B cell (primary cell): ENCODE measurements at regions not wholly inside any gene's neighbourhood (a gene's known extent, or its start where the extent isn't known, plus 50 kb on each side); places are given as distances from the start of the nearest gene placed in this dataset.

Source experiments
- ATAC-seq: fragments of 200-7000 bp; cut with Tn5 transposase; one replicate; pipeline ENCODE4 v1.10.0; 2021; ENCODE audit warnings: low read depth, mild to moderate bottlenecking, moderate number of reproducible peaks, moderate library complexity
- CTCF ChIA-PET: fragments of 350-600 bp; sonication (Branson Sonifier 250); formaldehyde crosslinking; loops from one replicate; lab custom pipeline; 2021; ENCODE audit warnings: antibody characterized with exemption, inconsistent platforms; lab: Charles Lee
- POLR2A ChIA-PET: fragments of 350-600 bp; sonication (Branson Sonifier 250); formaldehyde crosslinking; loops from one replicate; lab custom pipeline; 2021; ENCODE audit warnings: antibody characterized with exemption; lab: Charles Lee
- DNase-seq: peaks from one replicate; pipeline ENCODE4 v3.0.0; 2013
- H2AFZ ChIP-seq: 2 replicates; pipeline ENCODE4 v1.6.1; 2012; ENCODE audit warnings: mild to moderate bottlenecking, low read depth, low read length; ENCODE audit not compliant: insufficient read depth, poor library complexity, severe bottlenecking
- H3K27ac ChIP-seq, 2 donors: 1 replicate in 1 of 2; 2 replicates in 1 of 2; pipeline ENCODE4 v1.5.1; 2012 to 2013; ENCODE audit warnings: low read length in 2 of 2, mild to moderate bottlenecking in 2 of 2, moderate library complexity in 1 of 2
- H3K27me3 ChIP-seq, 4 experiments: fragments of 200-600 bp in 1 of 4; sonication (generic) in 1 of 4; replicated peaks in 1 of 4; 1 replicate in 2 of 4; 2 replicates in 2 of 4; pipeline versions ENCODE4 v1.6.1 to v1.7.0; 2013 to 2016; ENCODE audit warnings: low read length in 3 of 4, mild to moderate bottlenecking in 2 of 4, mixed read lengths in 1 of 4, moderate library complexity in 1 of 4; ENCODE audit not compliant: insufficient read depth in 4 of 4, control insufficient read depth in 3 of 4; ENCODE audit errors: control extremely low read depth in 1 of 4
- H3K36me3 ChIP-seq, 2 experiments: replicated peaks in 1 of 2; 1 replicate in 1 of 2; 2 replicates in 1 of 2; pipeline versions ENCODE4 v1.6.1 to v1.7.1; 2013; ENCODE audit warnings: low read length in 1 of 2; ENCODE audit not compliant: insufficient read depth in 2 of 2, control insufficient read depth in 1 of 2; ENCODE audit errors: control extremely low read depth in 1 of 2, extremely low read depth in 1 of 2
- H3K4me1 ChIP-seq, 2 donors: fragments of 200-600 bp in 1 of 2; sonication (generic) in 1 of 2; 1 replicate in 1 of 2; 2 replicates in 1 of 2; pipeline versions ENCODE4 v1.5.1 to v1.6.1; 2013 to 2017; ENCODE audit warnings: low read length in 2 of 2; ENCODE audit not compliant: control insufficient read depth in 2 of 2, insufficient read depth in 2 of 2
- H3K4me2 ChIP-seq: replicated peaks from 2 replicates; pipeline ENCODE3; 2012; ENCODE audit warnings: mild to moderate bottlenecking, low read depth, low read length; ENCODE audit not compliant: poor library complexity, severe bottlenecking
- H3K4me3 ChIP-seq, 5 experiments: fragments of 200-600 bp in 1 of 5; sonication (generic) in 1 of 5; 1 replicate in 3 of 5; 2 replicates in 2 of 5; pipeline versions ENCODE4 v1.5.1 to v1.7.0; 2011 to 2016; ENCODE audit warnings: low read length in 4 of 5, mild to moderate bottlenecking in 4 of 5, low read depth in 2 of 5, control low read depth in 1 of 5, moderate library complexity in 1 of 5; ENCODE audit not compliant: insufficient read depth in 1 of 5; ENCODE audit errors: control extremely low read depth in 1 of 5, extremely low read depth in 1 of 5
- H3K79me2 ChIP-seq: fragments of 200-600 bp; sonication (generic); one replicate; pipeline ENCODE4 v1.6.0; 2016; ENCODE audit warnings: low read length; ENCODE audit not compliant: control insufficient read depth, insufficient read depth
- H3K9ac ChIP-seq: fragments of 200-600 bp; sonication (generic); 2 replicates; pipeline ENCODE4 v1.6.1; 2017; ENCODE audit warnings: mild to moderate bottlenecking, low read length, moderate library complexity
- H3K9me3 ChIP-seq, 3 donors: one replicate each; pipeline versions ENCODE4 v1.6.1 to v1.7.1; 2013; ENCODE audit warnings: low read length in 2 of 3; ENCODE audit not compliant: control insufficient read depth in 2 of 3, insufficient read depth in 1 of 3; ENCODE audit errors: control extremely low read depth in 1 of 3
- H4K20me1 ChIP-seq: 2 replicates; pipeline ENCODE4 v1.6.0; 2012; ENCODE audit warnings: mild to moderate bottlenecking, low read length; ENCODE audit not compliant: insufficient read depth, control insufficient read depth, poor library complexity, severe bottlenecking
- H3K27ac Mint-ChIP-seq: one replicate; pipeline ENCODE4 v1.8.0; 2021; ENCODE audit warnings: mixed read lengths
- H3K27me3 Mint-ChIP-seq: one replicate; pipeline ENCODE4 v1.8.0; 2021; ENCODE audit warnings: mixed read lengths
- H3K4me1 Mint-ChIP-seq: one replicate; pipeline ENCODE4 v1.8.0; 2021; ENCODE audit warnings: mixed read lengths
- H3K4me3 Mint-ChIP-seq: one replicate; pipeline ENCODE4 v1.8.0; 2021; ENCODE audit warnings: mixed read lengths
- H3K9me3 Mint-ChIP-seq: one replicate; pipeline ENCODE4 v1.8.0; 2022; ENCODE audit warnings: mixed read lengths; ENCODE audit not compliant: insufficient read depth
- CTCF ChIP-seq: fragments of 200-600 bp; IDR thresholded peaks from one replicate; pipeline ENCODE4 v1.8.0; 2022; ENCODE audit warnings: antibody characterized with exemption, mild to moderate bottlenecking
- EZH2 ChIP-seq: IDR thresholded peaks from 2 replicates; pipeline ENCODE4 v1.6.1; 2012; ENCODE audit warnings: borderline replicate concordance, low read depth, mild to moderate bottlenecking, moderate library complexity, low read length; ENCODE audit not compliant: insufficient read depth, poor library complexity, severe bottlenecking
- WGBS: methylation state at CpG from one replicate; pipeline ENCODE4 v1.1.5; 2013; ENCODE audit warnings: missing lambda C conversion rate; ENCODE audit not compliant: insufficient coverage; 5-methylcytosine and 5-hydroxymethylcytosine counted together
- intact Hi-C: fragments of 100-400 bp; cut with micrococcal nuclease; formaldehyde crosslinking; loops from one replicate; pipeline ENCODE4 v1.10.0; 2022

- POLR2A ChIA-PET = no interaction called here
- no peaks in the 10 kb centered on the region for H3K79me2 ChIP-seq
- no peak overlapping the region for H3K4me3 ChIP-seq
- peaks cover 0 to 5% of the 10 kb centered on the region in 2 donors for H3K4me1 ChIP-seq
- intact Hi-C loops = no loop called here
- no peaks in the 10 kb centered on the region for H3K36me3 ChIP-seq
- Mint-ChIP-seq H3K27me3 (peaks cover 4% of the 10 kb centered on the region), H3K9me3 (no peaks in the 10 kb centered on the region), H3K4me3 (no peak overlapping the region), H3K27ac (no peak overlapping the region), H3K4me1 (peaks cover 5% of the 10 kb centered on the region)
- no peaks in the 10 kb centered on the region for H3K9me3 ChIP-seq
- no peak for TF ChIP-seq EZH2
- WGBS = 3% methylated on average over 5 of the region's 5 CpGs
- CTCF ChIA-PET = no interaction called here
- H3K27me3 ChIP-seq = peaks cover 0 to 4% (median 0%) of the 10 kb centered on the region in 4 experiments
- H3K27ac ChIP-seq = no peak overlapping the region
- no peak for ATAC-seq
- peak overlapping the region; percentile 20 for H3K4me2 ChIP-seq
- H2AFZ ChIP-seq = peak overlapping the region; percentile 31
- no peak for DNase-seq
- H3K9ac ChIP-seq = no peak overlapping the region
- no peaks in the 10 kb centered on the region for H4K20me1 ChIP-seq
These were observed 65.6 kb downstream of the UFM1 start for GRCh38 chr13:38415233-38415632.

GRCh38 chr13:38417241-38417640, 67.6 kb downstream of the UFM1 start:
- H3K9me3 Mint-ChIP-seq = no peaks in the 10 kb centered on the region
- ChIA-PET CTCF (no interaction called here), POLR2A (no interaction called here)
- Histone ChIP-seq H3K4me3 (no peak overlapping the region), H3K27ac (no peak overlapping the region), H3K27me3 (peaks cover 0 to under 1% (median 0%) of the 10 kb centered on the region in 4 experiments), H3K9me3 (no peaks in the 10 kb centered on the region), H2AFZ (no peak overlapping the region), H3K79me2 (no peaks in the 10 kb centered on the region), H3K4me2 (no peak overlapping the region), H3K9ac (no peak overlapping the region), H3K36me3 (no peaks in the 10 kb centered on the region), H3K4me1 (peaks cover 0 to 5% of the 10 kb centered on the region in 2 donors), H4K20me1 (no peaks in the 10 kb centered on the region)
- ATAC-seq = no peak
- intact Hi-C loops = no loop called here
- TF ChIP-seq CTCF = no peak
- no peak for TF ChIP-seq EZH2
- H3K4me1 Mint-ChIP-seq = peaks cover 5% of the 10 kb centered on the region
- WGBS = no CpG with 5 or more reads among the region's 1 CpG
- no peak for DNase-seq
- H3K27me3 Mint-ChIP-seq = no peaks in the 10 kb centered on the region
- no peak overlapping the region for H3K27ac Mint-ChIP-seq
- no peak overlapping the region for H3K4me3 Mint-ChIP-seq
